ENCODE measurements at regions not wholly inside any gene's neighbourhood (a gene's known extent, or its start where the extent isn't known, plus 50 kb on each side); places are given as distances from the start of the nearest gene placed in this dataset.
"Not testable (repeated sequence)": the region's sequence is repeated elsewhere in the genome, so short reads cannot be mapped to it uniquely, and the experiment has no call there.

GRCh38 chr11:129640671-129641070, 175.0 kb upstream of the TMEM45B start:
- Histone ChIP-seq H3K27ac (no peak overlapping the region), H3K4me1 (no peaks in the 10 kb centered on the region), H3K27me3 (no peaks in the 10 kb centered on the region), H3K4me3 (no peak overlapping the region), H3K9me3 (no peaks in the 10 kb centered on the region), H3K36me3 (no peaks in the 10 kb centered on the region)
- TF ChIP-seq POLR2AphosphoS5 (IDR thresholded peaks at IDR 0.05) (no peak), CTCF (IDR thresholded peaks at IDR 0.05) (no peak), EP300 (IDR thresholded peaks at IDR 0.05) (no peak), POLR2A (IDR thresholded peaks at IDR 0.05) (no peak)
- ATAC-seq = no peak
- 77 to 86% methylated on average over 4 of the region's 5 CpGs for WGBS, 2 donors (ENCODE audit: low coverage in 1 of 2)

- no peaks in the 10 kb centered on the region for H3K4me1 ChIP-seq
- TF ChIP-seq POLR2A (IDR thresholded peaks at IDR 0.05) = no peak
- TF ChIP-seq POLR2AphosphoS5 (IDR thresholded peaks at IDR 0.05) = no peak
- TF ChIP-seq EP300 (IDR thresholded peaks at IDR 0.05) = no peak
- TF ChIP-seq CTCF (IDR thresholded peaks at IDR 0.05) = no peak
- no peak overlapping the region for H3K27ac ChIP-seq
Observed at GRCh38 chr11:129643031-129643721, 172.5 kb upstream of the TMEM45B start.

GRCh38 chr11:129644326-129644725, 171.3 kb upstream of the TMEM45B start:
- no peak for TF ChIP-seq POLR2AphosphoS5 (IDR thresholded peaks at IDR 0.05)
- no peak for TF ChIP-seq CTCF (IDR thresholded peaks at IDR 0.05)
- no peak for TF ChIP-seq POLR2A (IDR thresholded peaks at IDR 0.05)
- 46 to 76% methylated on average over 3 of the region's 3 CpGs for WGBS, 2 donors (ENCODE audit: low coverage in 1 of 2)
- no peak for ATAC-seq

More at GRCh38 chr11:129643031-129643721, 172.5 kb upstream of the TMEM45B start:
- Histone ChIP-seq H3K27me3 (no peaks in the 10 kb centered on the region), H3K9me3 (no peaks in the 10 kb centered on the region), H3K36me3 (no peaks in the 10 kb centered on the region), H3K4me3 (no peak overlapping the region)
- 60 to 83% methylated on average over 1 to 3 of the region's 6 CpGs for WGBS, 2 donors (ENCODE audit: low coverage in 1 of 2)
- no peak for ATAC-seq

GRCh38 chr11:129645943-129646342, 169.7 kb upstream of the TMEM45B start:
- Histone ChIP-seq H3K4me3 (no peak overlapping the region), H3K36me3 (no peaks in the 10 kb centered on the region), H3K27me3 (no peaks in the 10 kb centered on the region), H3K9me3 (peaks cover 0 to 4% (median 0%) of the 10 kb centered on the region in 3 donors), H3K27ac (no peak overlapping the region), H3K4me1 (no peaks in the 10 kb centered on the region)
- WGBS, 2 donors (ENCODE audit: low coverage in 1 of 2) = 36 to 38% methylated on average over 1 of the region's 1 CpG
- ATAC-seq = no peak
- TF ChIP-seq EP300 (IDR thresholded peaks at IDR 0.05) (no peak), POLR2A (IDR thresholded peaks at IDR 0.05) (no peak), POLR2AphosphoS5 (IDR thresholded peaks at IDR 0.05) (no peak), CTCF (IDR thresholded peaks at IDR 0.05) (no peak)

More at GRCh38 chr11:129644326-129644725, 171.3 kb upstream of the TMEM45B start:
- Histone ChIP-seq H3K27ac (no peak overlapping the region), H3K27me3 (no peaks in the 10 kb centered on the region), H3K9me3 (no peaks in the 10 kb centered on the region), H3K4me3 (no peak overlapping the region), H3K4me1 (no peaks in the 10 kb centered on the region), H3K36me3 (no peaks in the 10 kb centered on the region)

- ATAC-seq, H3K27me3 ChIP-seq, H3K36me3 ChIP-seq, H3K4me1 ChIP-seq, H3K27ac ChIP-seq, H3K4me3 ChIP-seq: not testable (repeated sequence)
- peaks cover 0 to 27% (median 0%) of the 10 kb centered on the region in 3 donors for H3K9me3 ChIP-seq
- WGBS, 2 donors (ENCODE audit: low coverage in 1 of 2) = 98 to 100% methylated on average over 2 to 4 of the region's 4 CpGs
Observed at GRCh38 chr11:129650044-129650443, 165.6 kb upstream of the TMEM45B start.
